Naive thymus-derived CD4-positive, alpha-beta T cell (primary cell): ENCODE measurements at regions not wholly inside any gene's neighbourhood (a gene's known extent, or its start where the extent isn't known, plus 50 kb on each side); places are given as distances from the start of the nearest gene placed in this dataset.
A peak's percentile ranks its signal among the peaks of the same experiment; 100 is the strongest.

ENCODE experiments used
- ATAC-seq: fragments of 150-1000 bp; cut with Tn5 transposase; 2 replicates; pipeline ENCODE4 v1.10.0; 2021; ENCODE audit warnings: mild to moderate bottlenecking, moderate library complexity
- CTCF ChIA-PET: fragments of 350-600 bp; sonication (Branson Sonifier 250); formaldehyde crosslinking; loops from one replicate; lab custom pipeline; 2021; ENCODE audit warnings: antibody characterized with exemption; lab: Charles Lee
- POLR2A ChIA-PET: fragments of 350-600 bp; sonication (Branson Sonifier 250); formaldehyde crosslinking; loops from one replicate; lab custom pipeline; 2021; ENCODE audit warnings: antibody characterized with exemption, inconsistent platforms; lab: Charles Lee
- DNase-seq, 9 donors: peaks; one replicate each; pipeline versions ENCODE4 v3.0.0 to v3.0.0-alpha.2; 2020 to 2022; ENCODE audit warnings: mixed read lengths in 1 of 9
- H3K27ac ChIP-seq: one replicate; pipeline ENCODE4 v1.7.0; 2013; ENCODE audit warnings: mild to moderate bottlenecking, low read depth, low read length, moderate library complexity
- H3K27me3 ChIP-seq, 2 donors: one replicate each; pipeline ENCODE4 v1.7.0; 2013; ENCODE audit warnings: low read length in 2 of 2, mild to moderate bottlenecking in 2 of 2, moderate library complexity in 2 of 2; ENCODE audit not compliant: control insufficient read depth in 2 of 2, insufficient read depth in 2 of 2
- H3K36me3 ChIP-seq, 3 experiments: 1 replicate in 2 of 3; 2 replicates in 1 of 3; pipeline ENCODE4 v1.7.0; 2013; ENCODE audit warnings: low read length in 3 of 3, mild to moderate bottlenecking in 3 of 3, moderate library complexity in 1 of 3; ENCODE audit not compliant: insufficient read depth in 3 of 3, control insufficient read depth in 2 of 3
- H3K4me1 ChIP-seq, 2 donors: one replicate each; pipeline ENCODE4 v1.7.0; 2013; ENCODE audit warnings: low read length in 2 of 2, mild to moderate bottlenecking in 2 of 2, moderate library complexity in 1 of 2; ENCODE audit not compliant: control insufficient read depth in 2 of 2, insufficient read depth in 2 of 2
- H3K4me3 ChIP-seq: 2 replicates; pipeline ENCODE4 v1.7.0; 2013; ENCODE audit warnings: mild to moderate bottlenecking, low read length
- H3K9me3 ChIP-seq, 3 experiments: 1 replicate in 2 of 3; 2 replicates in 1 of 3; pipeline ENCODE4 v1.7.0; 2013; ENCODE audit warnings: low read length in 3 of 3; ENCODE audit not compliant: control insufficient read depth in 2 of 3
- H3K27ac Mint-ChIP-seq, 9 donors: one replicate each; pipeline ENCODE4 v1.8.0; 2020 to 2022; ENCODE audit warnings: mixed read lengths in 9 of 9, mild to moderate bottlenecking in 8 of 9, moderate library complexity in 5 of 9, inconsistent platforms in 2 of 9
- H3K27me3 Mint-ChIP-seq, 5 donors: one replicate each; pipeline ENCODE4 v1.8.0; 2021 to 2022; ENCODE audit warnings: mixed read lengths in 5 of 5, mild to moderate bottlenecking in 1 of 5
- H3K36me3 Mint-ChIP-seq, 5 donors: one replicate each; pipeline ENCODE4 v1.8.0; 2020 to 2022; ENCODE audit warnings: mixed read lengths in 5 of 5, mild to moderate bottlenecking in 3 of 5, inconsistent platforms in 1 of 5
- H3K4me1 Mint-ChIP-seq, 7 donors: one replicate each; pipeline ENCODE4 v1.8.0; 2020 to 2022; ENCODE audit warnings: mixed read lengths in 7 of 7, mild to moderate bottlenecking in 3 of 7, inconsistent platforms in 1 of 7
- H3K4me3 Mint-ChIP-seq, 10 donors: one replicate each; pipeline ENCODE4 v1.8.0; 2020 to 2022; ENCODE audit warnings: mild to moderate bottlenecking in 10 of 10, mixed read lengths in 10 of 10, moderate library complexity in 6 of 10, inconsistent platforms in 2 of 10
- H3K9me3 Mint-ChIP-seq, 11 donors: one replicate each; pipeline ENCODE4 v1.8.0; 2020 to 2022; ENCODE audit warnings: mixed read lengths in 11 of 11, mild to moderate bottlenecking in 4 of 11, inconsistent platforms in 1 of 11, moderate library complexity in 1 of 11
- intact Hi-C, 2 donors: fragments of 100-400 bp; cut with micrococcal nuclease; formaldehyde crosslinking; loops; one replicate each; pipeline ENCODE4 v1.15.1; 2023

DNA sequence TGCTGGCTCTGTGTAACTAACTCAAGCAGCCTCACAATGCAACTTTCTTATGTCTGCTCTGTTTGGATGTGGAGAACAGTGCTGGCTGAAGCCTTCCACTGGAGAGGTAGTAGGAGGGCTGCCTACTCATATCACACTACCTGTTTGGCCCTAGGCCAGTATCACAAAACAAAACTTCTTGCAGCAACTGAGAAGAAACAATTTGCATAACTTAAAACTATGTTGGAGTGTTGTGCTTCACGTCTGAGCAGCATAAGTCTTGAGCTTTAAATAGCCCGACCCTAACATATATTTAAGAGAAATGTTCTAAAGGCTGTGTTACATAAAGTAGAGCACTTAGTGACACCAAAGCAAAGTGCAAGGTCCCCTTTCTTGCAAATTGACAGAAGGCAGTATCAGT is 204.9 kb upstream of the ACVR2A start:
- Histone ChIP-seq H3K36me3 (no peaks in the 10 kb centered on the region), H3K9me3 (no peaks in the 10 kb centered on the region), H3K4me1 (no peaks in the 10 kb centered on the region), H3K27ac (no peak overlapping the region), H3K27me3 (no peaks in the 10 kb centered on the region), H3K4me3 (no peak overlapping the region)
- intact Hi-C loops = loop anchor here in 1 of 2 donors (2.0 kb wide), 1 partner anchor 15 kb away; no protein-coding TSS in a partner anchor
- peaks cover 0 to 8% (median 0%) of the 10 kb centered on the region in 5 donors for H3K36me3 Mint-ChIP-seq
- peaks cover 0 to 14% (median 4%) of the 10 kb centered on the region in 7 donors for H3K4me1 Mint-ChIP-seq
- no peak overlapping the region for H3K27ac Mint-ChIP-seq
- peaks cover 0 to 6% (median 0%) of the 10 kb centered on the region in 11 donors for H3K9me3 Mint-ChIP-seq
- H3K27me3 Mint-ChIP-seq = peaks cover 0 to 3% (median 0%) of the 10 kb centered on the region in 5 donors
- H3K4me3 Mint-ChIP-seq = no peak overlapping the region
- DNase-seq (no peak), ATAC-seq (no peak)
- POLR2A ChIA-PET = no interaction called here
- CTCF ChIA-PET = no interaction called here

- Mint-ChIP-seq H3K4me3 (no peak overlapping the region), H3K27ac (peak overlapping the region in 1 of 9 donors; percentile 41), H3K36me3 (peaks cover 0 to 8% (median 0%) of the 10 kb centered on the region in 5 donors), H3K27me3 (peaks cover 0 to 3% (median 0%) of the 10 kb centered on the region in 5 donors), H3K4me1 (peaks cover 0 to 16% (median 4%) of the 10 kb centered on the region in 7 donors), H3K9me3 (peaks cover 0 to 6% (median 0%) of the 10 kb centered on the region in 11 donors)
- no peaks in the 10 kb centered on the region for H3K4me1 ChIP-seq
- POLR2A ChIA-PET = no interaction called here
- H3K9me3 ChIP-seq = no peaks in the 10 kb centered on the region
- no peak for ATAC-seq
- H3K36me3 ChIP-seq = no peaks in the 10 kb centered on the region
- CTCF ChIA-PET = no interaction called here
- H3K27ac ChIP-seq = no peak overlapping the region
- no peak overlapping the region for H3K4me3 ChIP-seq
- DNase-seq = no peak
- H3K27me3 ChIP-seq = no peaks in the 10 kb centered on the region
- intact Hi-C loops = loop anchor here in 1 of 2 donors (2.0 kb wide), 1 partner anchor 15 kb away; no protein-coding TSS in a partner anchor
Observed at GRCh38 chr2:147639386-147639785, 205.4 kb upstream of the ACVR2A start.

DNA sequence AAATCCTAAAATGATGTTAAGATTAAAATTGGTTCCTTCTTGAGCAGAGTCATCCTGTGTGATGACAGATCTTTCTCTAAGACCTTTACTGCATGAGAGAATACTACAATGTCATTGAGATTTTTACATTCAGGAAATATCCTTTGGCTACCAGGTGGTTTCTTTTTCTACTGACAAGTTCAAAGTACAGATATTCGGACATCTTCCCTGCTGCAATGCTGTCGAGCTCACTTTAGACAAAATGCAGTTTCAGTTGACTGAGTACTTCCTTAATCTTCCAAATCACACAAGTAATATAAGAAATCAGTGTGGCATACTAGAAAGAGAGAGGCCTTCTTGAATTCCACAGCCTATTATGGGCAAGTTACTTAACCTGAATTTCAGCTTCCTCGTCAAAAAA is 207.9 kb upstream of the ACVR2A start:
- ATAC-seq = peak; percentile 16
- no peak for DNase-seq
- no peaks in the 10 kb centered on the region for H3K27me3 ChIP-seq
- Mint-ChIP-seq H3K36me3 (peaks cover 0 to 8% (median 0%) of the 10 kb centered on the region in 5 donors), H3K9me3 (peaks cover 0 to 4% (median 0%) of the 10 kb centered on the region in 11 donors), H3K4me3 (no peak overlapping the region), H3K4me1 (peaks cover 0 to 21% (median 4%) of the 10 kb centered on the region in 7 donors), H3K27ac (no peak overlapping the region), H3K27me3 (peaks cover 0 to 3% (median 0%) of the 10 kb centered on the region in 5 donors)
- intact Hi-C loops = no loop called here
- no peaks in the 10 kb centered on the region for H3K36me3 ChIP-seq
- H3K4me1 ChIP-seq = peaks cover 0 to 7% of the 10 kb centered on the region in 2 donors
- H3K4me3 ChIP-seq = no peak overlapping the region
- POLR2A ChIA-PET = interaction anchor here (1.2 kb wide), 1 partner anchor 27 kb away, joined by 5 read pairs; no protein-coding TSS in a partner anchor
- H3K9me3 ChIP-seq = no peaks in the 10 kb centered on the region
- CTCF ChIA-PET = no interaction called here
- H3K27ac ChIP-seq = no peak overlapping the region

- ATAC-seq (peak; percentile 61), DNase-seq (no peak)
- H3K9me3 ChIP-seq = no peaks in the 10 kb centered on the region
- H3K36me3 Mint-ChIP-seq = peaks cover 0 to 5% (median 0%) of the 10 kb centered on the region in 5 donors
- no peaks in the 10 kb centered on the region for H3K27me3 Mint-ChIP-seq
- no peak overlapping the region for H3K4me3 Mint-ChIP-seq
- no peaks in the 10 kb centered on the region for H3K9me3 Mint-ChIP-seq
- no peak overlapping the region for H3K4me3 ChIP-seq
- intact Hi-C loops = no loop called here
- H3K27me3 ChIP-seq = no peaks in the 10 kb centered on the region
- no peaks in the 10 kb centered on the region for H3K36me3 ChIP-seq
- peaks cover 0 to 26% (median 5%) of the 10 kb centered on the region in 7 donors for H3K4me1 Mint-ChIP-seq
- POLR2A ChIA-PET = interaction anchor here (1.2 kb wide), 1 partner anchor 28 kb away, joined by 5 read pairs; no protein-coding TSS in a partner anchor
- H3K27ac ChIP-seq = no peak overlapping the region
- no peak overlapping the region for H3K27ac Mint-ChIP-seq
- peaks cover 5 to 12% of the 10 kb centered on the region in 2 donors for H3K4me1 ChIP-seq
- CTCF ChIA-PET = interaction anchor here (0.7 kb wide), 1 partner anchor 10 kb away, joined by 3 read pairs; no protein-coding TSS in a partner anchor
Observed at GRCh38 chr2:147636238-147636882, 208.5 kb upstream of the ACVR2A start.

DNA sequence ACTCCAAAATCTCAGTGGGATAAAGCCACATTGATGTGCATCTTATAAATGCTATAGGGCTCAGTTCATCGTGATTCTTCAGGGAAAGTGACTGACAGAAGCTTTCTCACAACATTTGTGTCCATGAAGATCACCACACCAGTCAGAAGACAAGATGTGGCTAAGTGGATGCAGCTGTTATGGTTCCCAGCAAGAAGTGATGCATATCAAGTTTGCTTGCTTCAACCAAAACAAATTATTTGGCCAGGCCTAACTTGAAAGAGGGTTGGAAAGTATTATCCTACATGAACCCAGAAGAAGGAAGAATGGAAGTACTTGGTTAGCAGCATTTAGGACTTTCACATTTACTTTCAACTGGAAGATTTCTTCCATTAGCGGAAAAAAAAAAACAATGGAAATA is 210.0 kb upstream of the ACVR2A start:
- H3K4me1 ChIP-seq = peaks cover 5 to 22% of the 10 kb centered on the region in 2 donors

GRCh38 chr2:147632198-147632597 is 212.6 kb upstream of the ACVR2A start:
- H3K9me3 ChIP-seq = no peaks in the 10 kb centered on the region
- H3K4me1 Mint-ChIP-seq = peaks cover 0 to 54% (median 10%) of the 10 kb centered on the region in 7 donors
- ATAC-seq = no peak
- peak overlapping the region in 4 of 9 donors; percentile 34 to 77 (median 64) for H3K27ac Mint-ChIP-seq
- no peak overlapping the region for H3K4me3 ChIP-seq
- H3K4me1 ChIP-seq = peaks cover 5 to 22% of the 10 kb centered on the region in 2 donors
- H3K27ac ChIP-seq = no peak overlapping the region
- no peaks in the 10 kb centered on the region for H3K36me3 ChIP-seq
- no peaks in the 10 kb centered on the region for H3K27me3 Mint-ChIP-seq
- peaks cover 0 to 2% (median 0%) of the 10 kb centered on the region in 11 donors for H3K9me3 Mint-ChIP-seq
- ChIA-PET CTCF (interaction anchor here (1.7 kb wide), 1 partner anchor 32 kb away, joined by 3 read pairs; no protein-coding TSS in a partner anchor), POLR2A (interaction anchor here (3.4 kb wide), 1 partner anchor 31 kb away, joined by 16 read pairs; no protein-coding TSS in a partner anchor)
- H3K4me3 Mint-ChIP-seq = peak overlapping the region in 2 of 10 donors; percentile 15 to 54
- intact Hi-C loops = loop anchor here in 1 of 2 donors (5.0 kb wide), 2 partner anchors 210 to 390 kb away; partner anchors contain the start of genes MBD5 and ORC4
- H3K36me3 Mint-ChIP-seq = peaks cover 0 to 11% (median 0%) of the 10 kb centered on the region in 5 donors
- H3K27me3 ChIP-seq = no peaks in the 10 kb centered on the region
- no peak for DNase-seq

More for the DNA sequence above, 210.0 kb upstream of the ACVR2A start:
- no peaks in the 10 kb centered on the region for H3K36me3 ChIP-seq
- no peaks in the 10 kb centered on the region for H3K27me3 ChIP-seq
- CTCF ChIA-PET = no interaction called here
- POLR2A ChIA-PET = interaction anchor here (0.7 kb wide), 1 partner anchor 30 kb away, joined by 4 read pairs; no protein-coding TSS in a partner anchor
- H3K27ac ChIP-seq = no peak overlapping the region
- ATAC-seq (no peak), DNase-seq (no peak)
- Mint-ChIP-seq H3K4me3 (no peak overlapping the region), H3K4me1 (peaks cover 0 to 42% (median 7%) of the 10 kb centered on the region in 7 donors), H3K9me3 (peaks cover 0 to 2% (median 0%) of the 10 kb centered on the region in 11 donors), H3K27ac (peak overlapping the region in 1 of 9 donors; percentile 14), H3K36me3 (peaks cover 0 to 8% (median 0%) of the 10 kb centered on the region in 5 donors), H3K27me3 (no peaks in the 10 kb centered on the region)
- H3K9me3 ChIP-seq = no peaks in the 10 kb centered on the region
- intact Hi-C loops = loop anchor here in 1 of 2 donors (5.0 kb wide), 2 partner anchors 207 to 387 kb away; partner anchors contain the start of genes MBD5 and ORC4
- no peak overlapping the region for H3K4me3 ChIP-seq
